Suprapubic skin (tissue), 4 donors: ENCODE measurements at regions not wholly inside any gene's neighbourhood (a gene's known extent, or its start where the extent isn't known, plus 50 kb on each side); places are given as distances from the start of the nearest gene placed in this dataset.

Experiments used
- DNase-seq, 2 donors: peaks; one replicate each; pipeline ENCODE4 v3.0.0-alpha.2; 2019; ENCODE audit warnings: low spot score in 2 of 2
- H3K27ac ChIP-seq: fragments of 200-600 bp; sonication (generic); one replicate; pipeline ENCODE4 v1.5.1; 2019
- H3K27me3 ChIP-seq: fragments of 200-600 bp; sonication (generic); one replicate; pipeline ENCODE4 v1.5.1; 2019
- H3K36me3 ChIP-seq: fragments of 200-600 bp; sonication (generic); one replicate; pipeline ENCODE4 v1.5.1; 2019
- H3K4me1 ChIP-seq: fragments of 200-600 bp; sonication (generic); one replicate; pipeline ENCODE4 v1.5.1; 2019
- H3K4me3 ChIP-seq: fragments of 200-600 bp; sonication (generic); one replicate; pipeline ENCODE4 v1.5.1; 2019; ENCODE audit warnings: mild to moderate bottlenecking
- H3K9me3 ChIP-seq: fragments of 200-600 bp; sonication (generic); one replicate; pipeline ENCODE4 v1.5.1; 2019
- EP300 ChIP-seq: sonication (generic); formaldehyde crosslinking; IDR thresholded peaks from one replicate; pipeline ENCODE4 v1.6.1; 2017; ENCODE audit warnings: antibody characterized with exemption
- POLR2A ChIP-seq, 2 donors: fragments of 450-650 bp; IDR thresholded peaks; one replicate each; pipeline ENCODE4 v1.6.1; 2017; ENCODE audit warnings: antibody characterized with exemption in 2 of 2, mild to moderate bottlenecking in 2 of 2, moderate library complexity in 2 of 2
- POLR2AphosphoS5 ChIP-seq, 3 donors: sonication (generic); formaldehyde crosslinking; IDR thresholded peaks; one replicate each; pipeline ENCODE4 v1.6.1; 2017; ENCODE audit warnings: antibody characterized with exemption in 3 of 3
- WGBS: methylation state at CpG from one replicate; pipeline ENCODE4 v1.1.5; 2018; 5-methylcytosine and 5-hydroxymethylcytosine counted together
- TF ChIP-seq, protein P1 (sequence below), 2 donors: fragments of 200-600 bp in 1 of 2; fragments of 450-650 bp in 1 of 2; sonication (generic) in 1 of 2; IDR thresholded peaks; one replicate each; pipeline ENCODE4 v1.5.1; 2016 to 2019; ENCODE audit warnings: antibody characterized with exemption in 2 of 2, mild to moderate bottlenecking in 1 of 2, moderate library complexity in 1 of 2

DNA sequence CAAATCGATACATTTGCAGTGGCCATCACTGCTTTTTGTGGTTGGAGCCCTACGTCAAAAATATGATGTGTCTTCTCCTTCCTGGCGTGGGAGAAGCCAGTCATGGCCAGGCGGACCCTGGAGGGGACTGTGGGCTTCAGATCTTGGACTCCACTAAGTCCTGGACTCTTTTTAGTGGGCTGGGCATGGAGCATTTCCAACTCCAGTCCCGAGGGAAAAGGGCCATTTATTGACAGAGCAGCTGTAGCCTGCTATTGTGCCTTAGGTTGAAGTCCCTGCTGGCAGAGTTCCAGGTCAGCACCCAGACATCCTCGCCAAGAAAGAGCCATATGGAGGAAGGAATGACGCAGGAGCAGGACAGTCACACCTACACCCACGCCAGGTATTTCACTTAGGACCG, 179.2 kb upstream of the ZNF507 start:
- TF ChIP-seq EP300 = no peak
- no peak for TF ChIP-seq POLR2A (IDR thresholded peaks at IDR 0.05)
- TF ChIP-seq, protein P1, sequence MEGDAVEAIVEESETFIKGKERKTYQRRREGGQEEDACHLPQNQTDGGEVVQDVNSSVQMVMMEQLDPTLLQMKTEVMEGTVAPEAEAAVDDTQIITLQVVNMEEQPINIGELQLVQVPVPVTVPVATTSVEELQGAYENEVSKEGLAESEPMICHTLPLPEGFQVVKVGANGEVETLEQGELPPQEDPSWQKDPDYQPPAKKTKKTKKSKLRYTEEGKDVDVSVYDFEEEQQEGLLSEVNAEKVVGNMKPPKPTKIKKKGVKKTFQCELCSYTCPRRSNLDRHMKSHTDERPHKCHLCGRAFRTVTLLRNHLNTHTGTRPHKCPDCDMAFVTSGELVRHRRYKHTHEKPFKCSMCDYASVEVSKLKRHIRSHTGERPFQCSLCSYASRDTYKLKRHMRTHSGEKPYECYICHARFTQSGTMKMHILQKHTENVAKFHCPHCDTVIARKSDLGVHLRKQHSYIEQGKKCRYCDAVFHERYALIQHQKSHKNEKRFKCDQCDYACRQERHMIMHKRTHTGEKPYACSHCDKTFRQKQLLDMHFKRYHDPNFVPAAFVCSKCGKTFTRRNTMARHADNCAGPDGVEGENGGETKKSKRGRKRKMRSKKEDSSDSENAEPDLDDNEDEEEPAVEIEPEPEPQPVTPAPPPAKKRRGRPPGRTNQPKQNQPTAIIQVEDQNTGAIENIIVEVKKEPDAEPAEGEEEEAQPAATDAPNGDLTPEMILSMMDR (IDR thresholded peaks at IDR 0.05) = no peak
- H3K27me3 ChIP-seq = peaks cover 8% of the 10 kb centered on the region
- H3K4me3 ChIP-seq = no peak overlapping the region
- no peaks in the 10 kb centered on the region for H3K4me1 ChIP-seq
- no peaks in the 10 kb centered on the region for H3K9me3 ChIP-seq
- WGBS = 77% methylated on average over 7 of the region's 9 CpGs
- H3K27ac ChIP-seq = no peak overlapping the region
- no peaks in the 10 kb centered on the region for H3K36me3 ChIP-seq
- DNase-seq = no peak

DNA sequence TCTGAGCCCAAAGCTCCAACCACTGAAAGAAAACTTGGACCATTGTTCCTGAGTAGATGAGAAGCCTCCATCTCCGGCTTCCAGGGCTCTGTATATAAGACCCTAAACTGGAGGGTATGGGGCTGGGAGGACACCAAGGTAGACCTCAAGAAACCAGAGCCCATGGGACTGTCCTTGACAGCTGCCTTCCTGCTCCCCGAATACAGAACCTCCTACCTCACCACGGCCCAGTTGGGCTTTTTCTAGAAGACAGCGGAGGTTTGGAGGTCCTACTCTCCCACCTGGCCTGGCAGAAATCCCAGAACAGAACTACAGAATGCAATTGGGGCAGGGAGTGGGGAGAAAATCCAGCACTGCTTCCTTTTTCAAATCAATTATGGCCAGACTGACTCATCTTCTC, 177.3 kb upstream of the ZNF507 start:
- Histone ChIP-seq H3K4me1 (no peaks in the 10 kb centered on the region), H3K36me3 (no peaks in the 10 kb centered on the region), H3K9me3 (no peaks in the 10 kb centered on the region), H3K27ac (no peak overlapping the region), H3K4me3 (no peak overlapping the region), H3K27me3 (peaks cover 8% of the 10 kb centered on the region)
- WGBS = 84% methylated on average over 4 of the region's 4 CpGs
- no peak for DNase-seq
- TF ChIP-seq, protein P1 (IDR thresholded peaks at IDR 0.05) = no peak

DNA sequence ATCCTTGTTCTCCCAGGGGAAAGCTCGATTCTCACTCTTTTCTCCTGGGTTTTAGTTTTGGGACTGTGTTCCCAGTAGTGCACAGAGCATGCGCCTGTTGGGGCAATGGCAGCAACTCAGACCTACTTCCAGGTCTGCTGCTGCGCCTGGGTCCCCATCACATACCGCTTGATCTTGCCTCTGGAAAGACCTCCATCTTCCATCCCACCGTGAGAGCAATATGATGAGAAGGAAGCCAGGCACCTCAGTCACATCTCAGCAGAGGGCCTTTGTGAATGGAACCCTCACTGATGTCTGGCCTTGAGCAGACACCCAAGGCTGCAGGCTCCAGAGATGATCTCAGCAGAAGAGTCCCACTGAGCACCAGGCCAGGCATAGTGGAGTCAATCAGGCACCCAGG, 176.8 kb upstream of the ZNF507 start:
- Histone ChIP-seq H3K36me3 (no peaks in the 10 kb centered on the region), H3K4me3 (no peak overlapping the region), H3K9me3 (no peaks in the 10 kb centered on the region), H3K27ac (no peak overlapping the region), H3K27me3 (peaks cover 8% of the 10 kb centered on the region), H3K4me1 (no peaks in the 10 kb centered on the region)
- DNase-seq = no peak
- TF ChIP-seq, protein P1 (IDR thresholded peaks at IDR 0.05) = no peak
- TF ChIP-seq POLR2A (IDR thresholded peaks at IDR 0.05) (no peak), POLR2AphosphoS5 (IDR thresholded peaks at IDR 0.05) (no peak), EP300 (no peak)
- 88% methylated on average over 5 of the region's 5 CpGs for WGBS

DNA sequence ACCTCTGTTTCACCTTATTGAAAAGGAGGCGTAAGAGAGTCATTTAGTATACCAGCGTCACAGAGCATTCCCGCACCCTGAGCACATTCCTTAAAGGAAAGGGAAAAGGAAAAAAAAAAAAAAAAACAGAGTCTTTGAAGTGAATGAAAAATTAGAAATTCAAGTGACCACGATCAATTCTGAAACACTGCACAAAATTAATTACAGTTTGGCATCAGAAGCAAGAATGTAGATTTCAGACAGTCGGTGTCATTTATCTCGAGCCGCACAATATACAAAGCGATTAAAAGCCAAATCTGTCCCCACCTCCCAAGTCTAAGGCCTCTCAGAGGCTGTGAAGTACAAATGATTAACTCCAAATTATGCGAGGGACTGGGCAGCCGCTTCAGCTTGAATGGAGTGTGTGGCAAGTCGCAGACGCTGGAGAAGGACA, 173.7 kb upstream of the ZNF507 start:
- Histone ChIP-seq H3K36me3 (no peaks in the 10 kb centered on the region), H3K4me3 (no peak overlapping the region), H3K4me1 (no peaks in the 10 kb centered on the region), H3K27me3 (peaks cover 3% of the 10 kb centered on the region), H3K27ac (no peak overlapping the region), H3K9me3 (no peaks in the 10 kb centered on the region)
- 62% methylated on average over 12 of the region's 12 CpGs for WGBS
- no peak for TF ChIP-seq EP300
- TF ChIP-seq, protein P1 (IDR thresholded peaks at IDR 0.05) = no peak
- TF ChIP-seq POLR2A (IDR thresholded peaks at IDR 0.05) = no peak
- TF ChIP-seq POLR2AphosphoS5 (IDR thresholded peaks at IDR 0.05) = no peak
- DNase-seq = no peak

DNA sequence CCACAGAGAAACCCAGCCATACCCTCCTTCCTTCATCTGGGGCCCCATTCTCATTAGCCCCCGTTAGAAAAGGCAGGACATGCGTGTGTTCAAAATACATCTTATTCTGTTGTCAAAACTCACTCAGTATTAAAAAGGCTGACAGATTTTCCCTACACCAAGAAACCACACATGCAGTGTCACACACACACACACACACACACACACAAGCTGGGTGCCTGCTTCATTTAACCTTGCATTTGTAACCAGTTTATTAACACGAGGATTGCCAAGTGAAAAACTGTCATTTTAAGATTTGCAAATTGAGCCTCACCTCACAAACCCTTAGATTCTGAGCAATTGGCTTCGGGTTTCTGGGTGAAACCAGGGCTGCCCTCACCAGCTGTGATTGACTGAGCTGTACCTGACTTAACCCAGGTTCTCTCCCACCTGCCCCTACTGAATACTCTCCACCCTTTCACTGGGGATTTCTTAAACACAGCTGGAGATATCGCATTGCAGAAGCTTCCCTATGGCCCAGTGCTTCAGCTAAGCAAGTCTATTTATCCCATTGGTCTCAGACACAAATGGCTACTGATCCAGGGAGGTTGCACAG, 172.7 kb upstream of the ZNF507 start:
- Histone ChIP-seq H3K27ac (no peak overlapping the region), H3K27me3 (peaks cover 3% of the 10 kb centered on the region), H3K36me3 (no peaks in the 10 kb centered on the region), H3K4me3 (no peak overlapping the region), H3K4me1 (no peaks in the 10 kb centered on the region), H3K9me3 (no peaks in the 10 kb centered on the region)
- no peak for DNase-seq
- 71% methylated on average over 5 of the region's 5 CpGs for WGBS
- TF ChIP-seq, protein P1 (IDR thresholded peaks at IDR 0.05) = no peak
- TF ChIP-seq POLR2AphosphoS5 (IDR thresholded peaks at IDR 0.05) (no peak), EP300 (no peak), POLR2A (IDR thresholded peaks at IDR 0.05) (no peak)
